ENCODE measurements at regions not wholly inside any gene's neighbourhood (a gene's known extent, or its start where the extent isn't known, plus 50 kb on each side); places are given as distances from the start of the nearest gene placed in this dataset.
"Not testable (repeated sequence)": the region's sequence is repeated elsewhere in the genome, so short reads cannot be mapped to it uniquely, and the experiment has no call there.

DNA sequence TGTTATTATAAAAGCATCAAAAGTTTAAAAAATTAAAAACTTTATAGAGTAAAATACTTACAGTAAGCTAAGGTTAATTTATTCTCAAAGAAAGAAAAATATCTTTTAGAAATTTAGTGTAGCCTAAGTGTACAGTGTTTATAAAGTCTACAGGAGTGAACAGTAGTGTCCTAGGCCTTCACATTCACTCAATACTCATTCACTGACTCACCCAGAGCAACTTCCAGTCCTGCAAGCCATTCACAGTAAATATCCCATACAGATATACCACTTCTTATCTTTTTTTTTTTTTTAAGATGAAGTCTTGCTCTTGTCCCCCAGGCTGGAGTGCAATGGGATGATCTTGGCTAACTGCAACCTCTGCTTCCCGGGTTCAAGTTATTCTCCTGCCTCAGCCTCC lies 73.1 kb upstream of the FST start:
- no peak overlapping the region for H3K4me2 ChIP-seq (ENCODE audit: low read length)
- no peak overlapping the region for H3K27ac ChIP-seq (ENCODE audit: low read depth, low read length, poor library complexity, severe bottlenecking)
- H3K4me1 ChIP-seq (ENCODE audit: insufficient read depth, low read length, poor library complexity, severe bottlenecking), result no peaks in the 10 kb centered on the region
- no peaks in the 10 kb centered on the region for H3K79me2 ChIP-seq (ENCODE audit: insufficient read depth, low read depth, low read length)
- TF ChIP-seq EZH2phosphoT487 (IDR thresholded peaks at IDR 0.05; ENCODE audit: borderline replicate concordance, low read depth, low read length), result no peak
- TF ChIP-seq, protein P1, sequence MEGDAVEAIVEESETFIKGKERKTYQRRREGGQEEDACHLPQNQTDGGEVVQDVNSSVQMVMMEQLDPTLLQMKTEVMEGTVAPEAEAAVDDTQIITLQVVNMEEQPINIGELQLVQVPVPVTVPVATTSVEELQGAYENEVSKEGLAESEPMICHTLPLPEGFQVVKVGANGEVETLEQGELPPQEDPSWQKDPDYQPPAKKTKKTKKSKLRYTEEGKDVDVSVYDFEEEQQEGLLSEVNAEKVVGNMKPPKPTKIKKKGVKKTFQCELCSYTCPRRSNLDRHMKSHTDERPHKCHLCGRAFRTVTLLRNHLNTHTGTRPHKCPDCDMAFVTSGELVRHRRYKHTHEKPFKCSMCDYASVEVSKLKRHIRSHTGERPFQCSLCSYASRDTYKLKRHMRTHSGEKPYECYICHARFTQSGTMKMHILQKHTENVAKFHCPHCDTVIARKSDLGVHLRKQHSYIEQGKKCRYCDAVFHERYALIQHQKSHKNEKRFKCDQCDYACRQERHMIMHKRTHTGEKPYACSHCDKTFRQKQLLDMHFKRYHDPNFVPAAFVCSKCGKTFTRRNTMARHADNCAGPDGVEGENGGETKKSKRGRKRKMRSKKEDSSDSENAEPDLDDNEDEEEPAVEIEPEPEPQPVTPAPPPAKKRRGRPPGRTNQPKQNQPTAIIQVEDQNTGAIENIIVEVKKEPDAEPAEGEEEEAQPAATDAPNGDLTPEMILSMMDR (conservative IDR thresholded peaks at IDR 0.05; ENCODE audit: low read length), result no peak
- no peaks in the 10 kb centered on the region for H3K36me3 ChIP-seq (ENCODE audit: insufficient read depth, low read length)
- no peaks in the 10 kb centered on the region for H3K9me3 ChIP-seq (ENCODE audit: low read length)
- no peak for DNase-seq (ENCODE audit: low spot score)
- POLR2A ChIA-PET, result interaction anchor here (0.5 to 1.4 kb wide), 5 partner anchors 9 to 1417 kb away, joined by 3 to 5 read pairs (median 4); no protein-coding TSS in a partner anchor
- no peak overlapping the region for H3K4me3 ChIP-seq (ENCODE audit: low read depth, low read length, poor library complexity, severe bottlenecking)
- H4K20me1 ChIP-seq (ENCODE audit: insufficient read depth, low read length), result no peaks in the 10 kb centered on the region
- intact Hi-C loops (cut with micrococcal nuclease; ENCODE audit: unreplicated experiment), result no loop called here
- CTCF ChIA-PET (ENCODE audit: unreplicated experiment), result no interaction called here
- H3K9me2 ChIP-seq (ENCODE audit: insufficient read depth, low read length), result no peaks in the 10 kb centered on the region
- no peak overlapping the region for H2AFZ ChIP-seq (ENCODE audit: low read length)
- no TSS peak for BruUV-seq (replicated peaks)

DNA sequence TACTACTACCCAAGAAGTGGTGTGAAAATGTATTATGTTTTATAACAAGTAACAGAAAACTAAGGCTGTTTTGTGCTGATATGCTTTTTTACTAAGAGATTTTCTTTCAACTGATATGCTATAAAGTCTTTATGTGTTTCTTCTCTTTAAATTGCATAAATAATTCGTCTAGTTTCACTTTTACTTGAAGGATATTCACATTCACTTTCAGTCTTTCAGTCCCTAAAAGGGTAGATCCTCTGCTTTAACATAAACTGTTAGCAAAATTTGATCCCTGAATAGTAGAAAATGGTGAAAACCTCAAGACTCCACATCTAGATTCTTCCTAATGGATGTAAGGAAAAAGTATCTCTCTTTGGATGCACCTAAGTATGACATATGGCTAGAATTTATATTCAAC lies 69.0 kb upstream of the FST start:
- Histone ChIP-seq H3K79me2 (ENCODE audit: insufficient read depth, low read depth, low read length) (no peaks in the 10 kb centered on the region), H3K4me2 (ENCODE audit: low read length) (no peak overlapping the region), H3K27ac (ENCODE audit: low read depth, low read length, poor library complexity, severe bottlenecking) (no peak overlapping the region), H3K9me2 (ENCODE audit: insufficient read depth, low read length) (no peaks in the 10 kb centered on the region), H3K36me3 (ENCODE audit: insufficient read depth, low read length) (no peaks in the 10 kb centered on the region), H2AFZ (ENCODE audit: low read length) (no peak overlapping the region), H3K4me1 (ENCODE audit: insufficient read depth, low read length, poor library complexity, severe bottlenecking) (no peaks in the 10 kb centered on the region), H4K20me1 (ENCODE audit: insufficient read depth, low read length) (no peaks in the 10 kb centered on the region), H3K4me3 (ENCODE audit: low read depth, low read length, poor library complexity, severe bottlenecking) (no peak overlapping the region), H3K9me3 (ENCODE audit: low read length) (no peaks in the 10 kb centered on the region)
- ChIA-PET POLR2A (no interaction called here), CTCF (ENCODE audit: unreplicated experiment) (no interaction called here)
- DNase-seq (ENCODE audit: low spot score), result no peak
- TF ChIP-seq, protein P1 (conservative IDR thresholded peaks at IDR 0.05; ENCODE audit: low read length), result no peak
- TF ChIP-seq EZH2phosphoT487 (IDR thresholded peaks at IDR 0.05; ENCODE audit: borderline replicate concordance, low read depth, low read length), result no peak
- intact Hi-C loops (cut with micrococcal nuclease; ENCODE audit: unreplicated experiment), result no loop called here
- no TSS peak for BruUV-seq (replicated peaks)

- H3K4me1 ChIP-seq (ENCODE audit: insufficient read depth, low read length, poor library complexity, severe bottlenecking); CTCF ChIA-PET (ENCODE audit: unreplicated experiment); H2AFZ ChIP-seq (ENCODE audit: low read length); H3K9me3 ChIP-seq (ENCODE audit: low read length); H3K36me3 ChIP-seq (ENCODE audit: insufficient read depth, low read length); H3K4me3 ChIP-seq (ENCODE audit: low read depth, low read length, poor library complexity, severe bottlenecking); H3K4me2 ChIP-seq (ENCODE audit: low read length); H3K9me2 ChIP-seq (ENCODE audit: insufficient read depth, low read length); intact Hi-C loops (cut with micrococcal nuclease; ENCODE audit: unreplicated experiment); H3K27ac ChIP-seq (ENCODE audit: low read depth, low read length, poor library complexity, severe bottlenecking); POLR2A ChIA-PET; DNase-seq (ENCODE audit: low spot score); BruUV-seq (replicated peaks); H4K20me1 ChIP-seq (ENCODE audit: insufficient read depth, low read length); H3K79me2 ChIP-seq (ENCODE audit: insufficient read depth, low read depth, low read length): not testable (repeated sequence)
Observed at GRCh38 chr5:53412499-53412898, 67.9 kb upstream of the FST start.

Data from OCI-LY7 (cell line).